Hippocampal formation (tissue), 2 donors: ENCODE measurements at regions not wholly inside any gene's neighbourhood (a gene's known extent, or its start where the extent isn't known, plus 50 kb on each side); places are given as distances from the start of the nearest gene placed in this dataset.

Source experiments
- DNase-seq, 2 donors: peaks; one replicate each; lab custom pipeline; 2025; lab: John Stamatoyannopoulos, UW

GRCh38 chr21:25422610-25423608 lies 184.4 kb downstream of the MRPL39 start:
- no peak for DNase-seq

GRCh38 chr21:25421321-25422028 lies 185.8 kb downstream of the MRPL39 start:
- DNase-seq = no peak

GRCh38 chr21:25420831-25421230 lies 186.4 kb downstream of the MRPL39 start:
- no peak for DNase-seq

- DNase-seq = no peak
These were observed 190.6 kb downstream of the MRPL39 start for GRCh38 chr21:25416669-25417068.

GRCh38 chr21:25412100-25412499 lies 195.2 kb downstream of the MRPL39 start:
- DNase-seq = no peak

GRCh38 chr21:25409978-25410377 lies 197.3 kb downstream of the MRPL39 start:
- DNase-seq = no peak

GRCh38 chr21:25408666-25409065 lies 198.6 kb downstream of the MRPL39 start:
- DNase-seq = no peak

GRCh38 chr21:25406887-25407579 lies 200.2 kb downstream of the MRPL39 start:
- no peak for DNase-seq

- DNase-seq = no peak
These were observed 201.3 kb downstream of the MRPL39 start for GRCh38 chr21:25405984-25406383.

- DNase-seq = no peak
These were observed 204.9 kb downstream of the MRPL39 start for GRCh38 chr21:25402134-25402961.

- DNase-seq = no peak
These were observed 206.9 kb downstream of the MRPL39 start for GRCh38 chr21:25400427-25400826.

- no peak for DNase-seq
These were observed 208.7 kb downstream of the MRPL39 start for GRCh38 chr21:25398630-25399029.

- DNase-seq = no peak
These were observed 211.1 kb downstream of the MRPL39 start for GRCh38 chr21:25396135-25396711.

- DNase-seq = no peak
These were observed 215.5 kb downstream of the MRPL39 start for GRCh38 chr21:25391777-25392176.

GRCh38 chr21:25390701-25391100 lies 216.6 kb downstream of the MRPL39 start:
- DNase-seq = no peak

GRCh38 chr21:25387665-25388064 lies 219.6 kb downstream of the MRPL39 start:
- no peak for DNase-seq

- peak in 1 of 2 donors; percentile 80 for DNase-seq
These were observed 221.3 kb downstream of the MRPL39 start for GRCh38 chr21:25385911-25386474.

GRCh38 chr21:25385341-25385740 lies 221.9 kb downstream of the MRPL39 start:
- no peak for DNase-seq

GRCh38 chr21:25384782-25385181 lies 222.5 kb downstream of the MRPL39 start:
- DNase-seq = no peak

GRCh38 chr21:25383545-25383944 lies 223.7 kb downstream of the MRPL39 start:
- no peak for DNase-seq
